Activated naive CD4-positive, alpha-beta T cell treated with anti-CD3 and anti-CD28 coated beads, Interleukin-2, amount 50 U/mL, for 72 hours (primary cell): ENCODE measurements at regions not wholly inside any gene's neighbourhood (a gene's known extent, or its start where the extent isn't known, plus 50 kb on each side); places are given as distances from the start of the nearest gene placed in this dataset.
"Not testable (repeated sequence)": the region's sequence is repeated elsewhere in the genome, so short reads cannot be mapped to it uniquely, and the experiment has no call there.

Experiments used
- ATAC-seq, 2 donors: fragments of 150-1000 bp; cut with Tn5 transposase; 2 replicates each; pipeline ENCODE4 v1.10.0; 2021; ENCODE audit warnings: mild to moderate bottlenecking in 2 of 2, moderate library complexity in 2 of 2
- DNase-seq, 2 donors: peaks; one replicate each; pipeline ENCODE4 v3.0.0; 2021 to 2022; ENCODE audit warnings: low spot score in 2 of 2
- H3K27ac Mint-ChIP-seq, 2 donors: one replicate each; pipeline ENCODE4 v1.8.0; 2022; ENCODE audit warnings: mild to moderate bottlenecking in 2 of 2, mixed read lengths in 2 of 2
- H3K36me3 Mint-ChIP-seq, 2 donors: one replicate each; pipeline ENCODE4 v1.8.0; 2022; ENCODE audit warnings: mixed read lengths in 2 of 2
- H3K9me3 Mint-ChIP-seq, 2 donors: one replicate each; pipeline ENCODE4 v1.8.0; 2022; ENCODE audit warnings: mixed read lengths in 2 of 2

GRCh38 chr3:589066-589465 is 392.5 kb downstream of the CHL1 start:
- ATAC-seq, DNase-seq, H3K36me3 Mint-ChIP-seq, H3K9me3 Mint-ChIP-seq, H3K27ac Mint-ChIP-seq: not testable (repeated sequence)

GRCh38 chr3:597304-597703 is 400.7 kb downstream of the CHL1 start:
- not testable (repeated sequence) for H3K27ac Mint-ChIP-seq, H3K9me3 Mint-ChIP-seq, DNase-seq, H3K36me3 Mint-ChIP-seq
- peak in 1 of 2 donors; percentile 75 for ATAC-seq

- not testable (repeated sequence) for H3K36me3 Mint-ChIP-seq, H3K27ac Mint-ChIP-seq, H3K9me3 Mint-ChIP-seq, DNase-seq, ATAC-seq
Observed at GRCh38 chr3:597746-598145, 401.2 kb downstream of the CHL1 start.

GRCh38 chr3:607480-607879 is 410.9 kb downstream of the CHL1 start:
- not testable (repeated sequence) for ATAC-seq, H3K9me3 Mint-ChIP-seq, DNase-seq, H3K27ac Mint-ChIP-seq, H3K36me3 Mint-ChIP-seq

- DNase-seq (no peak), ATAC-seq (no peak)
- Mint-ChIP-seq H3K27ac (no peak overlapping the region), H3K9me3 (peaks cover 4 to 5% of the 10 kb centered on the region in 2 donors), H3K36me3 (no peaks in the 10 kb centered on the region)
Observed at GRCh38 chr3:621714-622113, 425.2 kb downstream of the CHL1 start.

- peaks cover 4 to 5% of the 10 kb centered on the region in 2 donors for H3K9me3 Mint-ChIP-seq
- H3K27ac Mint-ChIP-seq, result no peak overlapping the region
- DNase-seq (no peak), ATAC-seq (no peak)
- no peaks in the 10 kb centered on the region for H3K36me3 Mint-ChIP-seq
Observed at GRCh38 chr3:622314-622713, 425.8 kb downstream of the CHL1 start.

GRCh38 chr3:623914-624545 is 427.5 kb downstream of the CHL1 start:
- DNase-seq (no peak), ATAC-seq (no peak)
- Mint-ChIP-seq H3K27ac (no peak overlapping the region), H3K9me3 (peaks cover 4 to 5% of the 10 kb centered on the region in 2 donors), H3K36me3 (no peaks in the 10 kb centered on the region)

- peak in 1 of 2 donors; percentile 46 for DNase-seq
- Mint-ChIP-seq H3K9me3 (no peaks in the 10 kb centered on the region), H3K36me3 (no peaks in the 10 kb centered on the region), H3K27ac (no peak overlapping the region)
- ATAC-seq, result peak in 1 of 2 donors; percentile 43
Observed at GRCh38 chr3:632571-633170, 436.1 kb downstream of the CHL1 start.

- DNase-seq, result no peak
- H3K9me3 Mint-ChIP-seq, result no peaks in the 10 kb centered on the region
- no peak for ATAC-seq
- H3K27ac Mint-ChIP-seq, result no peak overlapping the region
- H3K36me3 Mint-ChIP-seq, result no peaks in the 10 kb centered on the region
Observed at GRCh38 chr3:634511-634910, 437.9 kb downstream of the CHL1 start.

- H3K27ac Mint-ChIP-seq, result no peak overlapping the region
- no peak for ATAC-seq
- no peak for DNase-seq
- H3K36me3 Mint-ChIP-seq, result no peaks in the 10 kb centered on the region
- no peaks in the 10 kb centered on the region for H3K9me3 Mint-ChIP-seq
Observed at GRCh38 chr3:635393-635792, 438.8 kb downstream of the CHL1 start.

GRCh38 chr3:643376-643775 is 446.8 kb downstream of the CHL1 start:
- peaks cover 4 to 5% of the 10 kb centered on the region in 2 donors for H3K9me3 Mint-ChIP-seq

GRCh38 chr3:655824-656223 is 437.0 kb upstream of the CNTN6 start:
- DNase-seq (no peak), ATAC-seq (no peak)
- Mint-ChIP-seq H3K9me3 (peaks cover 0 to 7% of the 10 kb centered on the region in 2 donors), H3K27ac (no peak overlapping the region), H3K36me3 (no peaks in the 10 kb centered on the region)

More at GRCh38 chr3:643376-643775, 446.8 kb downstream of the CHL1 start:
- DNase-seq, result no peak
- no peak for ATAC-seq
- Mint-ChIP-seq H3K36me3 (no peaks in the 10 kb centered on the region), H3K27ac (no peak overlapping the region)

GRCh38 chr3:661356-661755 is 431.5 kb upstream of the CNTN6 start:
- Mint-ChIP-seq H3K36me3 (no peaks in the 10 kb centered on the region), H3K9me3 (no peaks in the 10 kb centered on the region), H3K27ac (no peak overlapping the region)
- ATAC-seq (no peak), DNase-seq (no peak)

GRCh38 chr3:674116-674515 is 418.7 kb upstream of the CNTN6 start:
- Mint-ChIP-seq H3K27ac (no peak overlapping the region), H3K9me3 (peaks cover 0 to 15% of the 10 kb centered on the region in 2 donors), H3K36me3 (no peaks in the 10 kb centered on the region)
- DNase-seq (no peak), ATAC-seq (no peak)

- H3K9me3 Mint-ChIP-seq, result peaks cover 0 to 22% of the 10 kb centered on the region in 2 donors
- ATAC-seq (no peak), DNase-seq (no peak)
- H3K27ac Mint-ChIP-seq, result no peak overlapping the region
- H3K36me3 Mint-ChIP-seq, result no peaks in the 10 kb centered on the region
Observed at GRCh38 chr3:675846-676245, 417.0 kb upstream of the CNTN6 start.

- ATAC-seq (no peak), DNase-seq (no peak)
- Mint-ChIP-seq H3K9me3 (peaks cover 6 to 10% of the 10 kb centered on the region in 2 donors), H3K27ac (no peak overlapping the region), H3K36me3 (no peaks in the 10 kb centered on the region)
Observed at GRCh38 chr3:683770-684169, 409.1 kb upstream of the CNTN6 start.

- ATAC-seq, result no peak
- Mint-ChIP-seq H3K9me3 (peaks cover 22 to 28% of the 10 kb centered on the region in 2 donors), H3K36me3 (no peaks in the 10 kb centered on the region), H3K27ac (no peak overlapping the region)
- DNase-seq, result no peak
Observed at GRCh38 chr3:690770-691169, 402.1 kb upstream of the CNTN6 start.

GRCh38 chr3:700514-700913 is 392.3 kb upstream of the CNTN6 start:
- H3K36me3 Mint-ChIP-seq, result peaks cover 0 to 7% of the 10 kb centered on the region in 2 donors
- no peak for ATAC-seq

More at GRCh38 chr3:700514-700913, 392.3 kb upstream of the CNTN6 start:
- H3K9me3 Mint-ChIP-seq, result peaks cover 20 to 38% of the 10 kb centered on the region in 2 donors
- H3K27ac Mint-ChIP-seq, result no peak overlapping the region
- no peak for DNase-seq
